HG03196 (cell line): ENCODE measurements at regions not wholly inside any gene's neighbourhood (a gene's known extent, or its start where the extent isn't known, plus 50 kb on each side); places are given as distances from the start of the nearest gene placed in this dataset.

ENCODE experiments used
- ATAC-seq: cut with Tn5 transposase; IDR thresholded peaks from one replicate; pipeline ENCODE4 v1.9.1; 2021; ENCODE audit not compliant: unreplicated experiment

DNA sequence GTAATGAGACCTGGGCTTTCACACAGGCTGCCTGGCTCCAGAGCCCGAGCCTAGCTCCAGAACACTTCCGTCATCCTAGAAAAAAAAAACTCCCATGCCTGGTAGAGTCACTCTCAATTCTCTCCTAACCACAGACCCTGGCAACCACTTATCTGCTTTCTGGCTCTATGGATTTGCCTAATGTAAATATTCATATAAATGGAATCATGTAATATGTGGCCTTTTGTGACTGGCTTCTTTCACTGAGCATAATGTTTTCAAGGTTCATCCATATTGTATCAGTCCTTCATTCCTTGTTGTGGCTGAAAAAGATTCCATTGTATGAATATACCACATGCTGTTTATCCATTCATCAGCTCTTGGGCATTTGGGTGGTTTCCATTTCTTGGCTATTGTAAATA lies 167.7 kb upstream of the MKLN1 start:
- ATAC-seq, result no peak

DNA sequence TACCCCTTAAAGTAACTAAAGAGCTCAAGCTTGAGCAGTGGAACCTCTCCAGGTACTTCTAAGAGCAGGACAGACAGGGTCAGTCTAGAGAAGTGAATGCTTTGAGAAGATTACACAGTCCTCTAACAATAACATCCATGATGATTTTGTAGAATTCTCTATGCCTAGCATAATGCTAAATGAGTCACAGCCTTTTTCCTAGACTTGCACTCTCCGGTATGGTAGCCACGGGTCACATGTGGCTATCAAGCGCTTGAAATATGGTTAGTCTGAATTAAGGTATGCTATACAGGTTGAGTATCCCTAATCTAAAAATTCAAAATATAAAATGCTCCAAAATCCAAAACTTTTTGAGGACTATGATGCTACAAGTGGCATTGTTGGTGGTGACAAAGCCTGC lies 166.6 kb upstream of the MKLN1 start:
- ATAC-seq, result no peak

DNA sequence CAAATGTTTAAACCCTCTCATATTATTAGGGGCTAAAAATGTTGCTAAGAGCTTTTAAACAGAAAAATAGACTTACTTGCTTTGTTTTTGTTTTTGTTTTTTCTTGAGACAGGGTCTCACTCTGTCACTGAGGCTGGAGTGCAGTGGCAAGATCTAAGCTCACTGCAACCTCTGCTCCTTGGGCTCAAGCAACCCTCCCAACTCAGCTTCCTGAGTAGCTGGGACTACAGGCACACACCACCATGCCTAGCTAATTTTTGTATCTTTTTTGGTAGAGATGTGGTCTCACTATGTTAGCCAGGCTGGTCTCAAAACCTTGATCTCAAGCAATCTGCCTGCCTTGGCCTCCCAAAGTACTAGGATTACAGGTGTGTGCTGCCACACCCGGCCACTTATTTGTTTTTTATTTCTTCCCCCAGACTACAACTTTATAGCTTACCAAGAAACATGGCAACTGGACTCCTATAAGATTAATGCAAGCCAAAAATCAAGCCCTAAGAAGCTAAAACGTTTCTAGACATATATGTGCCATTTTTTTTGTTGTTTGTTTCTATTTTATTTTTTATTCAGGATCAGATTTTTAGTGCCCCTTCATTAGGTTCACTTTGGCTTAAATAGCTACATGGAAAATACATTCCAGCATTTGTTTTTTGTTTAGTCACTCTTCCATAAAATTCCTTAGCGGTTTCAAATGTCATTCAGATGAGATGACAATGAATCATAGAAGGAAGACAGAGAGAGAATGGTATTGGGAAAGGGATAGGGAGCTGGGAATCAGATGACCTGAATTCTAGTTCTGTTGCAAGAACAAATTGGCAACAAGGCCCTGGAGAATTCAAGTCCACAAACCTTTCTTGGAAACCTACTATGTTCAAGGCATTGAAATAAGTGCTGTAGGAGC lies 163.4 kb upstream of the MKLN1 start:
- no peak for ATAC-seq

DNA sequence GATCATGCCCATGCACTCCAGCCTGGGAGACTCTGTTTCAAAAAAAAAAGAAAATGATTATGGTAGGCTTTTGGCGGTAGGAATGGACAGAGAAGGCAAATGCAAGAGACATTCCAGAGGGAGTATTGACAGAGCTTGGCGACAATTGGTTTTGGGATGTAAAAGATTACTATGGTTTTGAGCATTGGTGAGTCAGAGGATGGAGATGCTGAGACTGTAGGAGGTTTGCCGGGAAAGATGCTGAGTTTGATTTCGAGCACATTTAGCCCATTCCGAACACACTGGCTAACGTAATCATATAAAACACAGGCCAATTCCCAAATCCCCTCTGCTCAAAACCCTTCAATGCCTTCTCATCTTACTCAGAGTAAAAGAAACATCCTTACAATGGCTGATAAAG lies 161.6 kb upstream of the MKLN1 start:
- no peak for ATAC-seq

DNA sequence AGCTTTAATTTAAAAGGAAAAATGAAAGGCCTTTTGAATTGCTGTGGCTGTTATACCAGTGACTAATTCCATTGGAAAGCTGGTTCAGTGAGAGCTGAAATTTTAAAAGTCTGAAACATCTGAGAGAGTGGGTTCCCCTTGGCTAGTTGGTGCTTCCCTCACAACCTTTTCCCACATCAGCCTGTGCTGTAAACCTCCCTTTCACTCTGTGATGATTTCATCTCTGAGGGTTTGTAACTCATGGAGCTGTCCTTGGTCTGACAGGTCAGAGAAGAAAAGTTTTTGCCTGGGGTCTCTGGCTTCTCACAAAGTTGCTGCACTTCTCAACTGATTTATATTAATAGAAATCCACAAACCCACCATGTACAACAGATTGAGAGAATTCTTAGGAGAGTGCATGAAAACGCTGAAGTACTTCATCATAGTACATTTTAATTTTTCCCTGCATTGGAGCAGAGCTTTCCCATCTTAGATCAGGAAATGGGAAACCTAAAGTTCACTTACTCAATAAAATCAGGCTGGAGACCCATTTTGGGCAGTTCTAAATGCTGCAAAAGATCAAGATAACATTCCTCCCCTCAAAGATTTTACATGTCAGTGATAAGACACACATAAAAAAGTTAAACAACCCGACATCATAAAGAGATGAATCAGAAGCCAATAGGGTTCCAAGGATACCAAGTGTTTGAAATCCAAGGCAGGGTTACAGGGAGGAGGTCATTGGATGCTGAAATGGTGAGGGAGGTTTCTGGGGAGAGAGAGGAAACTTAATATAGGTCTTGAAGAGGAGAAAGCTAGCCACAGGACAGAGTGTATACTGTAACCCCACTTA lies 157.0 kb upstream of the MKLN1 start:
- no peak for ATAC-seq

DNA sequence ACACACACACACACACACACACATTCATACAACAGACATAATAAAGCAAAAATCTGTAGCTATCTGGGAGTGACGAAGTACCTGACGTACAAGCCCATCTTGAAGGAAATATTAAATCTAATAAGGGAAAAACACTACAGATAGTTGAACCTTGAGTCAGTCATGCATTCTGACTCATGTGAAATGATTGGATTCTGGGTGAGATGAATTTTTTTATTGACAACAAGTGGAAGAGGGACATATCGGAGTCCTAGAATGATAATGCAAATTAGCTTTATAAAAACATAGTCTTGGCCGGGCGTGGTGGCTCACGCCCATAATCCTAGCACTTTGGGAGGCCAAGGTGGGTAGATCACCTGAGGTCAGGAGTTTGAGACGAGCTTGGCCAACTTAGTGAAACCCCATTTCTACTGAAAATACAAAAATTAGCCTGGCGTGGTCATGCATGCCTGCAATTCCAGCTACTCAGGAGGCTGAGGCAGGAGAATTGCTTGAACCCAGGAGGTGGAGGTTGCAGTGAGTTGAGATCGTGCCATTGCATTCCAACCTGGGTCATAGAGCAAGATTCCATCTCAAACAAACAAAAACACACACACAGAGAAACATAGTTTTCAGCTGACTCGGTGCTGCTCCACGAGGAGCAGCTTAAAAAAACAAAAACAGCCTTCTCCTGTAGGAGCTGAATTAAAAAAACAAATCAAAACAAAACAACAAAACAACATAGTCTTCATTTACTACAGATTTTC lies 154.4 kb upstream of the MKLN1 start:
- no peak for ATAC-seq

GRCh38 chr7:131174391-131174790 lies 153.3 kb upstream of the MKLN1 start:
- ATAC-seq, result no peak

DNA sequence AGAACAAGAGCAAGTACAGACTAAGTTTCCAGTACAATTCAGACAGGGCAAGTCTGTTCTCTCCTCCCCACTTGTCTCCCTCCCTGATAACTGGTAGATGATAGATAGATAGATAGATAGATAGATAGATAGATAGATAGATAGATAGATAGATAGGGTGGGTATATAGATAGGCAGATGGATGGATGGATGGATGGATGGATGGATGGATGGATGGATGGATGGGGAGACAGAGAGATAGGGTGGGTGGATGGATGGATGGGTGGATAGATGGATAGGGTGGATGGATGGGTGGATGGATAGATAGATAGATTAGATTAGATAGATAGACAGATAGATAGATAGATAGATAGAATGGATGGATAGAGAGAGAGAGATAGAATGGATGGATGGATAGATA lies 152.8 kb upstream of the MKLN1 start:
- no peak for ATAC-seq

DNA sequence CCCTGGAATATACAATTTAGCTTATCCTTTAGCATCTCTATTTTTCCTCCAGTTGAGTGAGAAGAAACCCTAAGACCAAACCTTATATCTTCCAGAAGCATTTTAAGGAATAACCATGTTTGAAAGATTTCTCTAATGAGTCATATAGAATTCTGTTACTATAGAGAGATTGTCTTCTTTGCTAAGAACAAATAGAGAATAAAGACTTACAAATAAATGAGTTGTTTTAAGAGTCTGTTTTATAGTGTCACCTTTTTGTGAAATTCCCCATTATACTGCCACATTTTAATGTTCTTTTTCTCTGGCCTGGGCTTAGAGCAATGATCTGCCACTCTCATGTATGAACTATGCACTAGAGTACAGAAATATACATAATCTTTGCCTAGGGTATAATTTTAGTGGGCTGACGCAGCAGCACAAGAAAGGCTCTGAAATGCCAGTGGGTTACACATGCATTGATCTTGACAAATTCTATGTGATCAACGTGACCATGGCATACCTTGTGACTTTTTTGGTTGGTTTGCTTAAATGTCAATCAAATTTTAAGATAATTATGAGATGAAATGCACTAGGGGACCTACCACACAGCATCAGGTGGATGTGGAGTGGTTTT lies 145.1 kb upstream of the MKLN1 start:
- no peak for ATAC-seq

DNA sequence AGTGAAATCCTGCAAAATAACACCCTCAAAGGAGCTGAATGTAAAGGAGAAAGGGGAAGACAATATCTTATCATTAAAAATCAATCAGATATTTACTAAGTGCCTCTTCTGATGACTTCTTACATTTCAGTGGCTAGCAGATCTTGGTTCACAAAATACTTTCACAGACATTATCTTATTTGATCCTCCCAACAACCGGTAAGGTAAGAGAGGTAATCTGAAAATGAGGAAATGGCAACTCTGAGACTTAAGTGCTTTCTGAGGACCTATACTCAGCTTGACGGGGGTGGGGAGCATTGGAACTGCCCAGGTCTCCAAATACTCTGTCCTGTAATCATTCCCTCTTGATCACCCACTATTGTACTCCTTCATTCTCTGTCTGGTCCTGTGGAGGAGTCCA lies 144.6 kb upstream of the MKLN1 start:
- no peak for ATAC-seq

DNA sequence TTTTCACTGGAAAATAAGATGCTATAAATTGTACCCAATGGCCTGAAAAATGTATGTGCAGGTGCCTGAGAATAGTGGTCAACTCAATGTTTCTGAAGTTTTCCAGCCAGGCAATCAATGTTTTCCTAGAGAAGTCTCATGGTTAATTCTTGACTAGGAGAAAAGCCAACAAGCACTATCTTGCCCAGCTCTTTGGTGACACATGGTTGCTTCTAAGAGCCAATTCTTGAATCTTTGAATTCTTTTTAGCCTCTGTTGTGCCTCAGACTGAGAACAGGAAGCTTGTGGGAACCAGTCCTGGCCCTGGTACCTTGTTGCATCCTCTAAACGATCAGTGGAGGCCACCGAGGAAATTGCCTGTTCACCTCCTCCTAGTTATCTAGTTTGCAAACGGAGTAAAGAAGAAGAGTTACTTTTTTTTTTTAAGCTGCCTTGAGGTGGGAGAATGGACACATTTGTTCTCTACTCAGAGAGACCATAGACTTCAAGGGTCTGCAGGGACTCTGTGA lies 144.0 kb upstream of the MKLN1 start:
- ATAC-seq, result no peak

DNA sequence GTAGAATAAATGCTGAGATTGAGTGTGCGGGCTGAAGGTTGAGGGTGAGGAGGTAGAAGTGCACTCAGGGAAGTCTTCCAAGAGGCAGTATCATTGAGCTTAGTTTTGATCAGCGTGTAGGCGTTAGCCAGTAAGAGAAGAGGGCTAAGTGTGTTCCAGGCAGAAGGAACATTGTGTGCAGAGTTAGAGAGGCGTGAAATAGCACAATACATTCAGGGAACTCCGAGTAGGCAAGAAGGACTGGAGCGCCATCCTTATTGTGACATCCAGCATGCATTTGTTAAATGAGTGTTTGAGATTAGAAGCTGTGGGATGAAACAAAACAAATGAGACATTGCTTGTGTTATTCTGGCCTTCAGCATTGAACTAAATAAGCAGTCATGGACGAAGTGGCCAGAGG lies 140.9 kb upstream of the MKLN1 start:
- ATAC-seq, result no peak

- peak; percentile 79 for ATAC-seq
Measured at GRCh38 chr7:131188367-131189339, 139.0 kb upstream of the MKLN1 start.

GRCh38 chr7:131189488-131189887 lies 138.2 kb upstream of the MKLN1 start:
- no peak for ATAC-seq

DNA sequence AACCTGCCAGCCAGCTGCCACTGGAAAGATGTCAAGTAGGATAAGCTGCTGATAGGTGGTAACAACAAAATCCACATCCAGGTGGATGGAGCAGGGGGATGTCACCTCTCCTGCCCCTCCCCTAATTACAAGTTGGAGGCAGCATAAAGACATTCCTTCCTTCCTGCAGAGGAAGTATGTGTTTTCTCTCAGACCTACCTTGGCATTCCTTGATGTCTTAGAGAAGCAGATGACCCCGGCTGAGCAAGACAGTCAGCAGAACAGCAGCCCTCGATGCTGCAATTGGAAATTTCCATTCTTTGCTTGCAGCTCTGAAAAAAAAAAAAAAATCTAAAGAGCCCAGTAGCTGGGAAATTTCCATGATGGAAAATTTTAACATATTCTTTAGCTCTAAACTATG lies 137.5 kb upstream of the MKLN1 start:
- no peak for ATAC-seq

GRCh38 chr7:131190581-131190980 lies 137.1 kb upstream of the MKLN1 start:
- ATAC-seq, result no peak

- ATAC-seq, result no peak
Measured at GRCh38 chr7:131194070-131194865, 133.4 kb upstream of the MKLN1 start.

- no peak for ATAC-seq
Measured at GRCh38 chr7:131196803-131197202, 130.9 kb upstream of the MKLN1 start.
